ENCODE measurements at regions not wholly inside any gene's neighbourhood (a gene's known extent, or its start where the extent isn't known, plus 50 kb on each side); places are given as distances from the start of the nearest gene placed in this dataset.

DNA sequence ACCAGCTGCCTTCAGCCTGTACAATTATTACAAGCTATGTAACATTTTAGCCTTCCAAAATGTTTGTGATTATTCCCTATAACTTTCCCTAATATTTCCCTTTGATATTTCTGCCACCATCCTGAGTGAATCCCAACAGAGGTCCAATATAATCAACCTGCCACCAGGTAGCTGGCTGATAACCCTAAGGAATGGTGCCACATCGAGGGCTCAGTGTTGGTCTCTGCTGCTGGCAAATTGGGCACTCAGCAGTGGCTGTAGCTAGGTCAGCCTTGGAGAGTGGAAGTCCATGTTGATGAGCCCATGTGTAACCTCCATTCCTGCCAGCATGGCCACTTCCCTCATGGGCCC is 121.2 kb downstream of the ZNF280B start:
- Histone ChIP-seq H3K56ac (replicated peaks; ENCODE audit: insufficient read length, low read depth, low read length) (no peak overlapping the region), H3K27me3 (replicated peaks in 1 of 4; ENCODE audit: control insufficient read depth in 3 of 4, extremely low read depth in 1 of 4, insufficient read depth in 3 of 4, low read length in 3 of 4) (peaks cover 80 to 99% (median 97%) of the 10 kb centered on the region in 4 experiments), H2BK12ac (ENCODE audit: low read depth, low read length) (no peak overlapping the region), H3K9me3 (ENCODE audit: insufficient read depth in 2 of 2, low read depth in 1 of 2, low read length in 1 of 2) (peaks cover 0 to 5% of the 10 kb centered on the region in 2 experiments; a peak in 1 of 4 replicates), H3K79me2 (ENCODE audit: control insufficient read depth in 1 of 2, insufficient read depth in 2 of 2, low read length in 2 of 2) (no peaks in the 10 kb centered on the region), H3K4me1 (replicated peaks in 1 of 4; ENCODE audit: control insufficient read depth in 3 of 4, insufficient read depth in 4 of 4, low read length in 3 of 4) (no peaks in the 10 kb centered on the region), H2BK20ac (ENCODE audit: low read length) (no peak overlapping the region), H2AK5ac (ENCODE audit: low read depth, low read length) (no peak overlapping the region), H3K4ac (replicated peaks; ENCODE audit: insufficient read length, low read depth, low read length) (no peak overlapping the region), H3K4me3 (ENCODE audit: extremely low read depth in 1 of 4, insufficient read depth in 2 of 4, low read depth in 3 of 4, low read length in 4 of 4) (no peak overlapping the region), H2BK15ac (ENCODE audit: low read length) (no peak overlapping the region), H3K18ac (ENCODE audit: extremely low read depth, low read length) (no peak overlapping the region), H2AFZ (ENCODE audit: low read length) (no peak overlapping the region), H4K20me1 (replicated peaks in 1 of 2; ENCODE audit: control insufficient read depth in 1 of 2, insufficient read depth in 2 of 2, low read length in 2 of 2) (peaks cover 0 to 1% of the 10 kb centered on the region in 2 experiments), H4K91ac (replicated peaks; ENCODE audit: insufficient read length, low read length) (no peak overlapping the region), H3K23ac (ENCODE audit: insufficient read length) (no peak overlapping the region), H3K4me2 (ENCODE audit: insufficient read depth in 1 of 2, low read depth in 2 of 2, low read length in 2 of 2) (no peak overlapping the region), H3K9ac (replicated peaks in 1 of 4; ENCODE audit: extremely low read depth in 1 of 4, low read depth in 3 of 4, low read length in 3 of 4) (no peak overlapping the region), H4K5ac (ENCODE audit: insufficient read length, low read depth, low read length) (no peak overlapping the region), H3K14ac (ENCODE audit: insufficient read length) (no peak overlapping the region), H2BK120ac (replicated peaks; ENCODE audit: low read depth, low read length) (no peak overlapping the region), H3K23me2 (ENCODE audit: low read depth, low read length) (no peaks in the 10 kb centered on the region), H4K8ac (ENCODE audit: extremely low read depth, insufficient read depth, low read length) (no peak overlapping the region), H3K36me3 (ENCODE audit: control insufficient read depth in 2 of 4, insufficient read depth in 4 of 4, low read length in 3 of 4) (no peaks in the 10 kb centered on the region), H2BK5ac (ENCODE audit: low read depth, low read length) (no peak overlapping the region), H3K27ac (ENCODE audit: low read depth, low read length) (no peak overlapping the region), H3K79me1 (ENCODE audit: low read depth, low read length) (no peaks in the 10 kb centered on the region)
- POLR2A ChIA-PET (ENCODE audit: partially characterized antibody) = no interaction called here
- 0% methylated on average over 1 of the region's 1 CpG; no CpG with 5 or more reads in 1 of the 2 experiments for WGBS, 2 experiments (ENCODE audit: extremely low coverage in 1 of 2, insufficient coverage in 1 of 2, insufficient read length in 1 of 2, insufficient replicate concordance in 2 of 2, low coverage in 1 of 2, low lambda C conversion rate in 2 of 2, missing lambda C conversion rate in 1 of 2)
- DNase-seq (ENCODE audit: low read depth in 1 of 2, low spot score in 2 of 2) (no peak), FAIRE-seq (no peak)
- TF ChIP-seq, protein P1, sequence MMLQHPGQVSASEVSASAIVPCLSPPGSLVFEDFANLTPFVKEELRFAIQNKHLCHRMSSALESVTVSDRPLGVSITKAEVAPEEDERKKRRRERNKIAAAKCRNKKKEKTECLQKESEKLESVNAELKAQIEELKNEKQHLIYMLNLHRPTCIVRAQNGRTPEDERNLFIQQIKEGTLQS (IDR thresholded peaks at IDR 0.05; ENCODE audit: insufficient read depth, low read depth, low read length) = no peak
- no peak for TF ChIP-seq CBX5 (IDR thresholded peaks at IDR 0.05; ENCODE audit: low read depth, low read length)
- no peak for TF ChIP-seq KDM4A (IDR thresholded peaks at IDR 0.05; ENCODE audit: low read depth, low read length, severe bottlenecking)
- TF ChIP-seq CEBPB (IDR thresholded peaks at IDR 0.05; ENCODE audit: low read depth, low read length) = no peak
- no peak for TF ChIP-seq BACH1 (IDR thresholded peaks at IDR 0.05; ENCODE audit: low read length)
- no peak for TF ChIP-seq CREB1 (IDR thresholded peaks at IDR 0.05)
- no peak for TF ChIP-seq GTF2F1 (IDR thresholded peaks at IDR 0.05; ENCODE audit: borderline replicate concordance, low read depth, low read length)
- TF ChIP-seq RAD21 (IDR thresholded peaks at IDR 0.05 in 1 of 2, conservative IDR thresholded peaks at IDR 0.05 in 1 of 2; ENCODE audit: low read depth in 2 of 2, low read length in 2 of 2) = no peak
- TF ChIP-seq HDAC6 (IDR thresholded peaks at IDR 0.05; ENCODE audit: low read depth, low read length) = no peak
- TF ChIP-seq RNF2 (IDR thresholded peaks at IDR 0.05; ENCODE audit: borderline replicate concordance, low read depth, low read length, missing control alignments, poor library complexity, severe bottlenecking) = no peak
- CTCF ChIA-PET (ENCODE audit: partially characterized antibody) = interaction anchor here (0.9 to 1.4 kb wide), 6 partner anchors 10 to 93 kb away, joined by 3 to 5 read pairs (median 3); no protein-coding TSS in a partner anchor

All from H1 (cell line).